D341Med (cell line): ENCODE measurements at regions not wholly inside any gene's neighbourhood (a gene's known extent, or its start where the extent isn't known, plus 50 kb on each side); places are given as distances from the start of the nearest gene placed in this dataset.

Experiments
- DNase-seq: peaks from one replicate; pipeline ENCODE4 v3.0.0; 2012; ENCODE audit warnings: low spot score

DNA sequence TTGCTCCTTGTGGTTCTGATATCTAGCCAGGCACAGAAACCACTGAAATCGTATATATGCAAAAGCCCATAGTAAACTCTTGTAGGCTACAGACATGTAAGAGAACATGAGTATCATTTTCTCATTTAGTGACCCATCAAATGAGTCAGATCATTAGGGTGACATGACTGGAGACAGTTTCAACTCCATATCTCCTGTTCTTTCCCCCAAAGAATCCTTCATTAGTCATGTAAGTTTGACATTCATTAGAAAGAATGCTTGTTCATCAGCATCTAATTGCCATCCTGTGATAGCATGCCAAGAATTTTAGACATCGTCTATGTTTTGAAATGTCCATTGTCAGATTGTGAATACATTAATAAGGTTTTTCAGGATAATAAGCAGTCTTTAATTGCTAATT, 264.9 kb upstream of the TPM1 start:
- no peak for DNase-seq

- no peak for DNase-seq
Observed at GRCh38 chr15:62779036-62779770, 263.3 kb upstream of the TPM1 start.

DNA sequence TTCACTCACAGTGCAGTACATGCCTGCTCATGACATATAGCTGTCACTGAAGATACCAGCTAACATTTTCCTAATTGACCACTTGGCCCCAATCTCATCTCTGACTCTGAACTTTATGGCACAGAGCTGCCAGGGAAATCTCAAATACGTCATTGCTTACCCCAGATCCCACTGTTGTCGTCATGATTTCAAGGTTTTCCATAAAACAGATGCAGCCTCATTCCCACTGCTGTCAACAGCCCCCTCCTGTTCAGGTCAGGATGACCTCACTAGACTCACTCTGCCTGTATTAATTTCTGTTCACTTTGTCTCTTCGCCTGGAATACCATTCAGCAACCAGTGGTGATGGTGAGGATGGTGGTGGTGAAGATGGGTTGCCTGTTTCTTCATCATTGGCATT, 262.6 kb upstream of the TPM1 start:
- no peak for DNase-seq

- DNase-seq: no peak
Observed at GRCh38 chr15:62781081-62781497, 261.5 kb upstream of the TPM1 start.

- DNase-seq: peak; percentile 65
Observed at GRCh38 chr15:62782071-62782841, 260.3 kb upstream of the TPM1 start.

- no peak for DNase-seq
Observed at GRCh38 chr15:62782896-62783295, 259.7 kb upstream of the TPM1 start.

DNA sequence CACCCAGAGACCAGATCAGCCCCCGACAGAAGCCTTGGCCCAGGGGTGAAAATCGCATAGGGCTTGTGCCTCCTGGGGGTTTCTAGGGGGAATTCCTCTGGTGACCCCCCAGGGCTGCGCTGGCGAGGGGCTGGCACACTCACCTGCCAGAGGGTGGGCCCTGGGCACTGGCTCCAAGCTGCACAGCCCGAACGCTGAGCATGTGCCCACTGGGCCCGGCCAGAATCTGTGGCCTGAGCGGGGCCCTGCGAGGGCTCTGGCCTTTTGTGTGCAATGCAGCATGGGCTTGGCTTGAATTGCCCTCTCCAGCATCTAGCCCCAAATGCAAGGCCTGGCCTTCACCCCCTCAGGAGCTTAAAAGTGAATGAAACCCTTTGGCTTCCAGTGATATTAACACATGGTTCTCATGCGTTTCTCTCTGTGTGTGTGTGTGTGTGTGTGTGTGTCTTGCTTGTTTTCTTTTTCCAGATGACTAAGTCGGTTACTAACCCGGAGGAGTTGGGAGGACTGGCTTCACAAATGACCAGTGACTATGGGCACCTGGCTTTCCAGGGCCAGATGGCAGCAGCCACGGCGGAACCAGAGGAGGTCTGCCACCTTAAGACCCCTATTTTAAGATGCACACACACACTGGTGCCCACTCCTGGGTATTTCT, 259.1 kb upstream of the TPM1 start:
- no peak for DNase-seq

DNA sequence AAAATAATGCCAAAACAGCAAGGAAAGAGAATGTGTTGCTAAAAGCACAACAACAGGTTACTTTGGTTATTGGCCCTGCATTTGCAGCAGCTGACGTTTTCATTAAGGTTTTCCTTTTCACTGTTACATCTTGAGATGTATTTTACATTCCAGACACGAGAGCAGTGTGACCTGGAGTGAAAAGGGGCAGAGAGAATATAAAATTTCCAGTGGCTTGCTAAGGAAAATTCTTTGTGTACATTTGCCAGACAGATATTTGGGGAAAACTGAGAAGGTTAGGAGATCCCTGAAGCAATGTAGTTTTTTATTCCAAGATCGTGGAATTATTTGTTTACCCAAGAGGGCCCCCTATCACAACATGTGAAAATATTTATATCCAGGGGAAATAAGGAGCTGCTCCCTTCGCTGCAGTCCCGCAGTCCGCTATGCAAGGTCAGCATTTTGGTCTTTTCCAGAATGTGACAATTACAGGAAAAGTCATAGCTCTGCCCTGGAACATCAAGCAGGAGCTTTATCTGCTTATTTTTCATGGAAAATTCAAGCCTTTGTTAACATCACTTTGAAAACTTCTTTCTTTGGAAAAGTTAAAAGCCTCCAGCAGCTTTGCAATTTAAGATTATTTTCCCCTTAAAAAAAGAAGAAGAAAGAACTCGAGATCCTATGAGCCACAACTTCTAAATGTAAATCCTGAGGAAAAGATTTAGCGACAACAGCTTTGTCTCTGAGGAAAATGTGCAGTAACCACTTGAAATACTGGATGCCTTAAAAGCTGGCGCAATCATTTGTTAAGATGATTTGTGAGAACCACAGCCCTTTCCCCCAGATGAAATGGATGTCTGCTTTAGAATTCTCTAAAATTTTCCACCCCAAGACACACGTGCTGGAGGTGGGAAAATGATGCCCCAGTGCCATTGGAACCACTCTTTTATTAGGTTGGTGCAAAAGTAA, 256.4 kb upstream of the TPM1 start:
- no peak for DNase-seq

GRCh38 chr15:62787401-62787800, 255.1 kb upstream of the TPM1 start:
- no peak for DNase-seq

DNA sequence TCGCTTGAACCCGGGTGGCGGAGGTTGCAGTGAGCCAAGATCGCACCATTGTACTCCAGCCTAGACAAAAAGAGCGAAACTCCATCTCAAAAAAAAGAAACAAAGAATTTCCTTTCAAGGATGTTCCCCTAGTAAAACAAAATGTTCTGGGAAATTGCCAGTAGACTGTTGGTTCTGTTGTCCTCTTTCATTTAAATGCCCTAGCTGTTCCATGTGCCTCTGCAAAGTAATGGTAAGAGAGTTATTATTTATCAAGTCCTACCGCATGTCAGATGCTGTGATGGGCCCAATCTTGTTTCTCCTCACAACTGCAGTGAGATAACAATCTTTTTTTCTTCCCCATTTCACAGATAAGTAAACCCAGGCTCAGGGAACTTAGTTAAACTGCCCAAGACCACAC, 254.3 kb upstream of the TPM1 start:
- DNase-seq: no peak

- DNase-seq: no peak
Observed at GRCh38 chr15:62790546-62790945, 252.0 kb upstream of the TPM1 start.

- no peak for DNase-seq
Observed at GRCh38 chr15:62791694-62792093, 250.9 kb upstream of the TPM1 start.

DNA sequence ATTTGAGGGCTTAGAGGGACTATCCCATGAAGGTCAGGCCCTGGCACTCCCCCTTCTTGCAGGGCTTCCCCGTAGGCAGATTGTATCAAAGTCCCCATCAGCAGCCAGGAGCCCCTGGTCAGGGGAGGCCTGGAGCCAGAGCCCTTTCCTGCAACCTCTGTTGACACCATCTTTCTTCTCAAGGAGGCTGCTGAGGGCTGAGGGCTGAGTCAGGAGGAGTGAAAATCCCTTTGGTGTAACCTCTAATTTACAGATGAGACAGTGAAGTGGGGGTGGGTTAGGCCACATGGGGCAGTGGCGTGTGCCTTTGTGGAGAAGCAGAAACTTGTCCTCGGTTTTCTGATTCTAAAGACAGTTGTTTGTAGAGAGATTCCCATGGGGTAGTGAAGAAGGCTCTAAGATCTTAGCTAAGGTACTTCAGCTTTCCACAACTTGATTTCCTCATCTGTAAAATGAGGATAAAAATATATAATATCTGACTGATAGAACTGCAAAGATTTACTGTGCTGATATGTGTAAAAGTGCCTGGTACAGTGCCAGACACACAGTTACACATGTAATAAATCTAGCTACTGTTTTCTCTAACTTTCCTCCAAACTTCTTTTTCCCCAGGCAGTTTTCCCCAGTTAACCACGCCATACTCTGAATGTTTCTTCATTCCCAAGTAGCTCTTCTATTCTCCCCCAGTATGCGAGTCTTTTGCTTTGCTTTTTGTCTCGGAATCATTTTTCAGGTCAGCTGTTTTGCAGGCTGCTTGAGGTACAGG, 249.4 kb upstream of the TPM1 start:
- DNase-seq: no peak

DNA sequence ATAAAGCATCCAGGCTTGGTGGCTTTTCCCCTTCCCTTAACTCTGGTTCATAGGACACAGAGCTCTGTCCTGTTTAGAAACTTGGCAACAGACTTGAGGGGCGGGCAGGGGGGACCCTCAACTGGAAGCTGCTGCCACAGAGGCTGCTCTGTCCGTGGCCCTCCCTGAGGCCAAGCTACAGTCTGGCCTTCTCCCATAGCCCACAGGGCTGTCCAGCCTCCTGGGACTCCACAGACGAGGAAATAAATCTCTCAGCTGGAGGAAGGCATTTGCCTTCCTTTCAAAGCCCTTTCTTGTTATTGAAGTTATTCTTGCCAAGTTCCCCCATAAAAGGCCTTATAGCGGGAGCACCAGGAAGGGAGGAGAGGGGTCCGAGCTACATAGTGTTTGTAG, 248.8 kb upstream of the TPM1 start:
- no peak for DNase-seq

DNA sequence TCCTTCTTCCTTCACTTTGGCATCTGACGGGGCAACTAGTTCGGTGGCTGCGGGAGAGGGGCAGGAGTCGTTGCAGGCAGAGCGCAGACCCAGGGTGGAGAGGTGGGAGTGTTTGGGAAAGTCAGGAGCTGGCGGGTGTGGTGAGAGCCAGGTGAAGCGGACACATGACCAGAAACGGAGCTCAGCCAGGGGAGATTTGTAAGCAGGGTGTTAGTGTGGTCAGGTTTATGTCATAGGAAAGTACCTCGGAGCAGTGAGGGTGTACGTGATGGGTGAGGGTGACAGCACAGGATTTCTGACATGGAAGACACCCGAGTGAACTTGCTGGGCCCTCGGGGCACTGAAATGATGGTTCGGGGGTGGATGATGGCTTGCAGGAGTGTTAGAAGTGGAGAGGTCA, 247.4 kb upstream of the TPM1 start:
- no peak for DNase-seq

DNA sequence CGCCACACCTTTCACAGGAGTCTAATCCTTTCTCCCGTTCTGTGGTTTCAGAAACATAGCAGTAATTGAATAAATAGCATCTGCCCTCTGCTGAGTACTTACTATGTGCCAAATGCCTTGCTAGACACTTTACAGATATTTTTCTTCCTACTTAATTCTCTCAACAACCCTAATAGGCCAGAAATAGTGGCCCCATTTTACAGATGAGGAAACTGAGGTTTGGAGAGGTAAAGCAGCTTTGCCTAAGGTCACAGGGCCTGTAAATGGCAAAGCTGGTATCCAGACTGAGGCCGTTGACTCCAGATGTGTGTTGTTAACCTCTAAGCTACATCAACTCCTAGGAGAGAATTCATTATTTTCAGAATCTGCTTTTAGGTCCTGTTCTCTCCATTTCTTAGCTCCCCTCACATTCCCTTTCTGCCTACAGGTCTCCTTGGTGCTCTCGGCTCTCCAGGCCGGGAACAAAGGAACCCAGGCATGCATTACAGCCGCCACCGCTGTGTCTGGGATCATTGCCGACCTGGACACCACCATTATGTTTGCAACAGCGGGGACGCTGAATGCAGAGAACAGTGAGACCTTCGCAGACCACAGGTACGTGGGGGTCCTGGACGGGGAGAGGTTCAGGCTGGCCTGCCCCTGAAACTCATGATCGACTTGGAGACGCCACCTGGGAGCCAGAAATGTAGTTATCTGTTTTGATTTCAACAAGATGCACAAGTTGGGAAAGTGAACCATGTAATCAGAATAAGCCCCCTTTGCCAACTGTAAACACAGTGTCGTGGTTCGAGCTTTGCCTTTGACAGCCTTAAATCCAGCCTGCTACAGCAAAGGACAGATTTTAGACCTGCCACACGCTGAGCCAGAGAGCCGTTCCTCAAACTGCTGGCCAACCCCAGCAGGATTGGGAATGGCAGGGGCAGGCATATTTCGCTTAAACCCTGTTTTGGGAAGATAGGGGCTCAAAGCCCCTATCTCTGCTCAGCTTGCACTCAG, 246.5 kb upstream of the TPM1 start:
- DNase-seq: no peak

DNA sequence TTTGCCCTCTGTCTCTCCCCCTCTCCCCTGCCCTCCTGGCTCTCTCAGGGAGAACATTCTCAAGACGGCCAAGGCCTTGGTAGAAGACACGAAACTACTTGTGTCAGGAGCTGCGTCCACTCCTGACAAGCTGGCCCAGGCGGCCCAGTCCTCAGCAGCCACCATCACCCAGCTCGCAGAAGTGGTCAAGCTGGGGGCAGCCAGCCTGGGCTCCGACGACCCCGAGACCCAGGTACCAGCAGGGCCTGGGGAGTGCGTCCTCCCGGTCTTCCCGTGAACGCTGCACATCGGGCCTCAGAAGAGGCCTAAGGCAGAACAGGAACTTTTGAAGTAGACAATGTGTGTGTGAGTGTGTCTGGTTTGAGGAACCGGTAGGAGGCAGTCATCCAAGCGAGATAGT, 245.4 kb upstream of the TPM1 start:
- DNase-seq: no peak

- no peak for DNase-seq
Observed at GRCh38 chr15:62798536-62798935, 244.0 kb upstream of the TPM1 start.

GRCh38 chr15:62799037-62799436, 243.5 kb upstream of the TPM1 start:
- DNase-seq: no peak

DNA sequence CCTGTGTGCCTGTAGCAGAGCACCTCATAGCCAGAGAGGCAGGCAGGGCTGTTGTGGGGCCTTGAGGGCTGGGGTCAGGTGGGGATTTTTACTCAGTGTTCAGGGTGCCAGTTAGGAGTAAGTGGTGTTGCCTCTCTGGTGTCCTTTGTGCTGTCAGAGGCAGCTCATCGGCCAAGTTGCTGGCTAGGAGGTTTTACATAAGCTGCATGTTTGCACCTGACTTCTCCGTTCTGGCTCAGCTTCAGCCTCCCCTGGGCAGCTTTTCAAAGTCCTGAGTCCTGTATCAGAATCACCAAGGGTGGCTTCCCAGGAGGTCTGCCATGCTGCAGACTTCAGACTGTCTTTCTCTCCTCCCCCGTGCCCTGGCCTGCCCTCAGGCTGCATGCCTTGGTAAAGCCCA, 242.6 kb upstream of the TPM1 start:
- no peak for DNase-seq
